ENCODE measurements at regions not wholly inside any gene's neighbourhood (a gene's known extent, or its start where the extent isn't known, plus 50 kb on each side); places are given as distances from the start of the nearest gene placed in this dataset.

- TF ChIP-seq CTCF (IDR thresholded peaks at IDR 0.05) (no peak), POLR2A (IDR thresholded peaks at IDR 0.05) (no peak)
Observed at GRCh38 chr7:41053820-41054219, 649.1 kb downstream of the INHBA start.
